ENCODE measurements at regions not wholly inside any gene's neighbourhood (a gene's known extent, or its start where the extent isn't known, plus 50 kb on each side); places are given as distances from the start of the nearest gene placed in this dataset.

DNA sequence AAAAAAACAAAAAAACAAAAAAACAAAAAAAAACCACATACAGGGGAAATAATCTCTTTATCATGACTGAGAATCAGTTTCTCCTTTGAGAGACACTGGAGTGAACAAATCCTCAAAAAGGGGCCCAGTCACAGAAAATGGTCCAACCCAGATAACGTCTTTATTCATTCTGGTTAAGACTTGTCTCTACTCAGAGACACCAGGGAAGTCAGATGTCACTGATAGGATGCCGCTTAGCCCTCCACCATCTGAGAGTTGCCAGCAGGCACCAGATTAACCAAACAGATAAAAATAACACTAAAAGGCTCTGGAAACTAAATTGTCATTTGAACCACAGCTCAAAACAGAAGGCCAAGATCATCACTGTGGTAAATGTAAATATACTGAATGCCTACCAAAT is 1163.4 kb upstream of the ATXN8OS start:
- WGBS, 2 experiments: 90 to 93% methylated on average over 2 of the region's 2 CpGs
- H3K9me3 ChIP-seq (ENCODE audit: control insufficient read depth, low read length): no peaks in the 10 kb centered on the region
- no peaks in the 10 kb centered on the region for H3K4me1 ChIP-seq (ENCODE audit: control insufficient read depth, insufficient read depth, low read length)

DNA sequence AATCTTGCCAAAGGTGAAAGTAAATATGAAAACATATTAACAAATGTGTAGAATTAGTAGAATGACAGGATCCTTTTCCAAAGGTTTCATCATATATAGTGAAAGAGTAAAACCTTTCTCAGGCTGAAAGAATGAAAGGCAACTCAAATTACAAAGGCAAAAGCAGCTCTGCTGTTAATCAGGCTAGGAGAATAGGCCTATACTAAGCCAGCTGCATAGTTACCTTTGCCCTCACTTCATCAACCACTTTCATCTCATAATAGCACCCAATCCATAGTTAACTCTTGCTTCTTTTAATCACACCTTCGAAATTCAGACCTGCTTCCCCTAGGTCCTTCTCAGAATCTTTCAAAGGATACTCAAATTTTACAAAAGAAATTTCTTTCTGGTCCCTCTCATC is 1167.6 kb upstream of the ATXN8OS start:
- Histone ChIP-seq H3K27ac (ENCODE audit: insufficient read depth, low read depth, low read length, poor library complexity, severe bottlenecking) (no peak overlapping the region), H3K9me3 (ENCODE audit: control insufficient read depth, low read length) (no peaks in the 10 kb centered on the region), H3K27me3 (ENCODE audit: control insufficient read depth, insufficient read depth, low read length, poor library complexity, severe bottlenecking) (no peaks in the 10 kb centered on the region), H3K36me3 (ENCODE audit: control insufficient read depth, insufficient read depth, low read length) (no peaks in the 10 kb centered on the region), H3K4me1 (ENCODE audit: control insufficient read depth, insufficient read depth, low read length) (no peaks in the 10 kb centered on the region), H3K4me3 (ENCODE audit: insufficient read depth, low read depth, low read length) (no peak overlapping the region)
- WGBS, 2 experiments: 26 to 32% methylated on average over 1 of the region's 1 CpG

More for the DNA sequence above, 1163.4 kb upstream of the ATXN8OS start:
- Histone ChIP-seq H3K27ac (ENCODE audit: insufficient read depth, low read depth, low read length, poor library complexity, severe bottlenecking) (no peak overlapping the region), H3K4me3 (ENCODE audit: insufficient read depth, low read depth, low read length) (no peak overlapping the region), H3K27me3 (ENCODE audit: control insufficient read depth, insufficient read depth, low read length, poor library complexity, severe bottlenecking) (no peaks in the 10 kb centered on the region), H3K36me3 (ENCODE audit: control insufficient read depth, insufficient read depth, low read length) (no peaks in the 10 kb centered on the region)

GRCh38 chr13:68938639-68939038 is 1169.0 kb upstream of the ATXN8OS start:
- Histone ChIP-seq H3K4me3 (ENCODE audit: insufficient read depth, low read depth, low read length) (no peak overlapping the region), H3K36me3 (ENCODE audit: control insufficient read depth, insufficient read depth, low read length) (no peaks in the 10 kb centered on the region), H3K27me3 (ENCODE audit: control insufficient read depth, insufficient read depth, low read length, poor library complexity, severe bottlenecking) (no peaks in the 10 kb centered on the region), H3K9me3 (ENCODE audit: control insufficient read depth, low read length) (no peaks in the 10 kb centered on the region), H3K27ac (ENCODE audit: insufficient read depth, low read depth, low read length, poor library complexity, severe bottlenecking) (no peak overlapping the region), H3K4me1 (ENCODE audit: control insufficient read depth, insufficient read depth, low read length) (no peaks in the 10 kb centered on the region)
- WGBS, 2 experiments: 90 to 95% methylated on average over 4 to 5 of the region's 5 CpGs

DNA sequence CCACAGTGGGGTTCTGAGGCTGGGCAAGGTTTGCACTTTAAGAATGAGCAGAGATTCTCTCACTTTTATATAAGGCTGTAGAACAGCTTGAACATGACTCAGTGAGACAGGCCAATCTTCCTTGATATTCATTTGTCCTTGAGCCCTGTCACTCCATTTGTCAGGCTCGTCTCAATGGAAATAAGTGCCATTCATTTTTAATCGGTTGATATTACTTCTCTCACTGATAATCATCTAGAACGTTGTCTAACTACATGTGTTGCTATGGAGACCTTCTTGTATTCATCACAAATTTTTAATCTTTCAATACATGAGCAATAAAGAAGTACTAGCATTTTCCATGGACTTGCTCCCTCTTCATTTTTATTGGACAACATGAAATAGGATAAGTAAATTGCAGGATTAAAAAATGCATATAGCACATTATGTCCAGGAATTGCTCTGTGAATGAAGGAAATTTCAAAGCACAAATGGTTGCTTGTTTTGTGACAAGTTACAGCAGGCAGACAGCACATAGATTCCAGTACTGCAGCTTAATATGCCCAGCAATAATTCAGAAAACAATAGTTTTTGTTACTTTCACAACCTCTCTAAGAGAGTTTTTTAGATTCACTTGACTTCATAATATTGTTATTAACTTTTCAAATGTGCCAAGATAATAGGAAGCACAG is 1178.4 kb upstream of the ATXN8OS start:
- no peaks in the 10 kb centered on the region for H3K36me3 ChIP-seq (ENCODE audit: control insufficient read depth, insufficient read depth, low read length)
- no peaks in the 10 kb centered on the region for H3K4me1 ChIP-seq (ENCODE audit: control insufficient read depth, insufficient read depth, low read length)
- no peaks in the 10 kb centered on the region for H3K27me3 ChIP-seq (ENCODE audit: control insufficient read depth, insufficient read depth, low read length, poor library complexity, severe bottlenecking)
- WGBS, 2 experiments: 78 to 97% methylated on average over 3 of the region's 3 CpGs
- no peaks in the 10 kb centered on the region for H3K9me3 ChIP-seq (ENCODE audit: control insufficient read depth, low read length)
- no peak overlapping the region for H3K27ac ChIP-seq (ENCODE audit: insufficient read depth, low read depth, low read length, poor library complexity, severe bottlenecking)
- H3K4me3 ChIP-seq (ENCODE audit: insufficient read depth, low read depth, low read length): no peak overlapping the region

GRCh38 chr13:68927387-68928026 is 1180.1 kb upstream of the ATXN8OS start:
- Histone ChIP-seq H3K36me3 (ENCODE audit: control insufficient read depth, insufficient read depth, low read length) (no peaks in the 10 kb centered on the region), H3K9me3 (ENCODE audit: control insufficient read depth, low read length) (no peaks in the 10 kb centered on the region), H3K4me3 (ENCODE audit: insufficient read depth, low read depth, low read length) (no peak overlapping the region), H3K27me3 (ENCODE audit: control insufficient read depth, insufficient read depth, low read length, poor library complexity, severe bottlenecking) (no peaks in the 10 kb centered on the region), H3K27ac (ENCODE audit: insufficient read depth, low read depth, low read length, poor library complexity, severe bottlenecking) (no peak overlapping the region), H3K4me1 (ENCODE audit: control insufficient read depth, insufficient read depth, low read length) (no peaks in the 10 kb centered on the region)
- WGBS, 2 experiments: 33 to 43% methylated on average over 2 of the region's 2 CpGs

- H3K9me3 ChIP-seq (ENCODE audit: control insufficient read depth, low read length): no peaks in the 10 kb centered on the region
- no peaks in the 10 kb centered on the region for H3K4me1 ChIP-seq (ENCODE audit: control insufficient read depth, insufficient read depth, low read length)
- no peak overlapping the region for H3K4me3 ChIP-seq (ENCODE audit: insufficient read depth, low read depth, low read length)
- H3K27ac ChIP-seq (ENCODE audit: insufficient read depth, low read depth, low read length, poor library complexity, severe bottlenecking): no peak overlapping the region
- H3K27me3 ChIP-seq (ENCODE audit: control insufficient read depth, insufficient read depth, low read length, poor library complexity, severe bottlenecking): no peaks in the 10 kb centered on the region
- no peaks in the 10 kb centered on the region for H3K36me3 ChIP-seq (ENCODE audit: control insufficient read depth, insufficient read depth, low read length)
Observed at GRCh38 chr13:68923995-68924394, 1183.6 kb upstream of the ATXN8OS start.

GRCh38 chr13:68908879-68909278 is 1198.7 kb upstream of the ATXN8OS start:
- 96 to 100% methylated on average over 2 of the region's 2 CpGs for WGBS, 2 experiments
- no peak overlapping the region for H3K4me3 ChIP-seq (ENCODE audit: insufficient read depth, low read depth, low read length)
- H3K9me3 ChIP-seq (ENCODE audit: control insufficient read depth, low read length): no peaks in the 10 kb centered on the region

GRCh38 chr13:68905186-68905585 is 1202.4 kb upstream of the ATXN8OS start:
- H3K27ac ChIP-seq (ENCODE audit: insufficient read depth, low read depth, low read length, poor library complexity, severe bottlenecking): no peak overlapping the region
- 88 to 92% methylated on average over 1 of the region's 1 CpG for WGBS, 2 experiments

More at GRCh38 chr13:68908879-68909278, 1198.7 kb upstream of the ATXN8OS start:
- H3K4me1 ChIP-seq (ENCODE audit: control insufficient read depth, insufficient read depth, low read length): no peaks in the 10 kb centered on the region
- no peak overlapping the region for H3K27ac ChIP-seq (ENCODE audit: insufficient read depth, low read depth, low read length, poor library complexity, severe bottlenecking)
- no peaks in the 10 kb centered on the region for H3K27me3 ChIP-seq (ENCODE audit: control insufficient read depth, insufficient read depth, low read length, poor library complexity, severe bottlenecking)
- H3K36me3 ChIP-seq (ENCODE audit: control insufficient read depth, insufficient read depth, low read length): no peaks in the 10 kb centered on the region

DNA sequence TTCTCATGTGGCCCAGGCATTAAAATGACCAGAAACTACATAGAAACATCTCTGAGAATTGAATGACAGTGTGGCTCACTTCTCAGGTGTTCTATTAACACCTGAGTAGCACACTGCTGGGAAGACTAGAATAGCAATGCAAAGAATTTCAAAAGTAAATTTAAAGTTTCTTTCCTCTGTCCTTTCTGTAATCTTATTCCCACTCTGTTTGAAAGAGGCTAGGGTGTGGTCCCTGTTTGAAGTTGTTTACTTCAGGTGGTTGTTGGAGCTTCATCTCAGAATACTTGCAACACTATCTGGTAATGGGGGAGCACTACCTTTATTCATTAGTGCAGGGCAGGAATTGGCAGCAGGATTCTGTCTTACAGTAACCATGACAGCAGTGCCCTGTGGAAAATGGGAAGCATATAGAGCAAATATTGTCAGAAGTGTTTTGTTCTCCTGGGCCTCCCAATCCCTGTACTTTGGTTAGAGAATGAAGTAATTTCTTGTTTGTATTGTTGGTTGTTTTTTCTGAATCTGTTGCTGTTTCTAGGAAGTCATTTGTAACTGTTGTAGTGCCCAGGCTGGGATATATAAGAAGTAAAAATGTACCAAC is 1210.2 kb upstream of the ATXN8OS start:
- no peaks in the 10 kb centered on the region for H3K27me3 ChIP-seq (ENCODE audit: control insufficient read depth, insufficient read depth, low read length, poor library complexity, severe bottlenecking)
- no peak overlapping the region for H3K27ac ChIP-seq (ENCODE audit: insufficient read depth, low read depth, low read length, poor library complexity, severe bottlenecking)
- no peaks in the 10 kb centered on the region for H3K9me3 ChIP-seq (ENCODE audit: control insufficient read depth, low read length)
- no peak overlapping the region for H3K4me3 ChIP-seq (ENCODE audit: insufficient read depth, low read depth, low read length)
- no peaks in the 10 kb centered on the region for H3K36me3 ChIP-seq (ENCODE audit: control insufficient read depth, insufficient read depth, low read length)
- H3K4me1 ChIP-seq (ENCODE audit: control insufficient read depth, insufficient read depth, low read length): no peaks in the 10 kb centered on the region

More at GRCh38 chr13:68905186-68905585, 1202.4 kb upstream of the ATXN8OS start:
- no peaks in the 10 kb centered on the region for H3K9me3 ChIP-seq (ENCODE audit: control insufficient read depth, low read length)
- no peak overlapping the region for H3K4me3 ChIP-seq (ENCODE audit: insufficient read depth, low read depth, low read length)
- H3K4me1 ChIP-seq (ENCODE audit: control insufficient read depth, insufficient read depth, low read length): no peaks in the 10 kb centered on the region
- H3K27me3 ChIP-seq (ENCODE audit: control insufficient read depth, insufficient read depth, low read length, poor library complexity, severe bottlenecking): no peaks in the 10 kb centered on the region
- H3K36me3 ChIP-seq (ENCODE audit: control insufficient read depth, insufficient read depth, low read length): no peaks in the 10 kb centered on the region

DNA sequence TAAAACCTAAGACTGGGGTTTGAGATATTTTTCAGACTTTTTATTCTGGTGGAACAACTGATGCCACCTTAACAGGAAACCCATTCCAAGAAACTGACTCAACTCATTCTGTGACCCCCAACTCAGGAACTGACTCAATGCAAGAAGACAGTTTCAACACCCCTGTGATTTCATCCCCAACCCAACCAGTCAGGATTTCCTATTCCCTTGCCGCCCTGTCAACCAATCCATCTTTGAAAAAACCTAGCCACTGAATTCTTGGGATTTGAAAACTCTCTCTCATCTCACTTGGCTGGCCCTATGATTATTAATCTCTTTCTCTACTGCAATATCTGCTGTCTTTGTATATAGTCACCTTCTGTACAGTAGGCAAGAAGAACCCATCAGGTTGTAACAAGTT is 1211.9 kb upstream of the ATXN8OS start:
- 93 to 100% methylated on average over 1 of the region's 1 CpG for WGBS, 2 experiments

More for the DNA sequence above, 1211.9 kb upstream of the ATXN8OS start:
- no peaks in the 10 kb centered on the region for H3K4me1 ChIP-seq (ENCODE audit: control insufficient read depth, insufficient read depth, low read length)
- H3K27ac ChIP-seq (ENCODE audit: insufficient read depth, low read depth, low read length, poor library complexity, severe bottlenecking): no peak overlapping the region
- H3K36me3 ChIP-seq (ENCODE audit: control insufficient read depth, insufficient read depth, low read length): no peaks in the 10 kb centered on the region
- no peak overlapping the region for H3K4me3 ChIP-seq (ENCODE audit: insufficient read depth, low read depth, low read length)
- H3K27me3 ChIP-seq (ENCODE audit: control insufficient read depth, insufficient read depth, low read length, poor library complexity, severe bottlenecking): no peaks in the 10 kb centered on the region
- H3K9me3 ChIP-seq (ENCODE audit: control insufficient read depth, low read length): no peaks in the 10 kb centered on the region
